Umbilical cord (tissue), 1 donor: ENCODE measurements at regions not wholly inside any gene's neighbourhood (a gene's known extent, or its start where the extent isn't known, plus 50 kb on each side); places are given as distances from the start of the nearest gene placed in this dataset.
"Not testable (repeated sequence)": the region's sequence is repeated elsewhere in the genome, so short reads cannot be mapped to it uniquely, and the experiment has no call there.

Source experiments
- DNase-seq: peaks from one replicate; pipeline ENCODE4 v3.0.0-alpha.2; 2015; ENCODE audit warnings: low spot score

DNA sequence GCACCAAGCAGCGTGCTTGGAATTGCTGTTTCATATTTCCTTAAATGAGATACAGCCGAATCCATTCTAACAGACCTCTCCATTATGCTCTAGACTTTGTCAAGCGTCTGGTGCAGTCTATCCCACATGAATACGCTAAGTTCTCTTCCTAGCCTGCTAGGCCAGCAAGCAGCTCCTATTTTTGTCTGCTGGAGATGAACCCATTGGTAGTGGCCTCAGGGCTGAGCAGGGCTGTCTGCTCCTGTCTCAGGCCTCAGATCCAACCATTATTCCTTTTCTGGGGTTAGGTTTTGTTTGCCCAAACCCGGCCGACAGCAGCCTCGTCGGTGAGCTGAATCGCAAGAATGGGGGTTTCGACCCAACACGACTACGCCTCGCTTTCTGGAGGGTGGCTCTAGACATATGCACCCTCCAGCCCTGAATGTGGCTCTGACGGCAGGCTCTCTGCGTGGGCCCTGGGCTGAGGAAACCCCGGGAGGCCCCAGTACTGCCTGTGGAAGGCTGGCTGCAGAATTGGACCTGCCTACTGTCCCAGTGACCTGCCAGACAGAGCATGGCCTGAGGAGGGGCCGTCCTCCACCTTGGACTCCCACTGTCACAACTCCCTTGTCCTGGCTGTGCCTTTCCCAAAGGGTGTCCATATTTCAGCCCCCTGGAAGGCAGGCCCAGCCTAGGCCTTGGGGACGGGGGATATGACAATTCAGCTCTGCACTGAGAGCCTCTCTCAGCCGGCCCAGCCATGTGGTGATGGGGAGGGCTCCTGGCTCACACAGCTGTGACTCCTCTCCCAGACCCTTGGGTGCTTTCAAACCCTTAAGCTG is 267.9 kb upstream of the TCERG1L start:
- no peak for DNase-seq

DNA sequence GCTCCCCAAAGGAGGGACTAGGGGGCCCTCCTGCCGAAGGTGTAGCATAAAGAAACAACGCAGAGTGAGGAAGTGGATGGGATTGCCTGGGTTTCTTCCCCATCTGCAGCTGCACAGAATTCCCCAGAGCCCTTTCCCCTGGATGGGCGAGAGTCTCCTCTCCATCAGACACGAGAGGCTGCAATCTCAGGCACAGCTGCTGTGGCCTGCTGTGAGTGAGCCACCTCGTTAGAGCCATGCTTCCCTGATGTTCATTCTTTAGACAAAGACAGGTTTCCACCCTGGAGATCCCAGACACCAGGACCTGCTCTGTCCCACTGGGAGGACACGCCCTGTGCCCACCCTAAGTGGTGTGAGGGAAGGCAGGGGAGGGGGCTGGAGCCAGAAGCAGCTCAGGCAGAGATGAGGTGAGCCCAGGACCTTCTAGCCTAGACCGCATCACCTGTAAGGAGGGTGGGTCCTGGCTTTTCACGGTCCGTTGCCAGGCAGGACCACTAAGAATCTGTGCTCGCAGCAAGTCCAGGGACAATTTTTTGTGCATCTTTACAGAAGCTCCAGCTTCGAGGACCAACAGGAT is 268.6 kb upstream of the TCERG1L start:
- DNase-seq: no peak

DNA sequence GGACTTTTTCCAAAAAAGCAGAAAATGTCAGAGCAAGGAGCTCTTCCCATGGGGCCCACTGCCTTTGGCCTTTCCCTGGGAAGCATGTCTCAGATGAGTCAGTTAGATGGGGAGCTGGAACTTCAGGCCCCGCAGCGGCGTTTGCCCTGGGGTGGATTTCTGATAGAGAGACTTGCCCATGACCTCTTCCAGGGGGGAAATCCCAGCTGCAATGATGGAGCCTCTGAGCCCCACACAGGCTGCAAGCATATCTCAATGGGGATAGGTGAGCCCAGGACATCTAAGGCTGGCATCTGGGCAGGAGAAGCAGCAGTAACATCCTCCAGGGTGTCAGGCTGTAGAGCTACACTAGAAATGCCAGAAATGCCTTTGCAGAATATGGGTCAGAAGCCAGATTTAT is 269.2 kb upstream of the TCERG1L start:
- no peak for DNase-seq

DNA sequence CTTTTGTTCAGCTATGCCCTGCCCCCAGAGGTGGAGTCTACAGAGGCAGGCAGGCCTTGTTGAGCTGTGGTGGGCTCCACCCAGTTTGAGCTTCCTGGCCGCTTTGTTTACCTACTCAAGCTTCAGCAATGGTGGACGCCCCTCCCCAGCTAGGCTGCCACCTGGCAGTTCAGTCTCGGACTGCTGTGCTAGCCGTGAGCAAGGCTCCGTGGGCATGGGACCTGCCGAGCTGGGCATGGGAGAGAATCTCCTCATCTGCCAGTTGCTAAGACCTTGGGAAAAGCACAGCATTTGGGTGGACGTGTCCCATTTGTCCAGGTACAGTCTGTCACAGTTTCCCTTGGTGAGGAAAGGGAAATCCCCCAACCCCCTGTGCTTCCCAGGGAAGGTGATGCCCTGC is 270.0 kb upstream of the TCERG1L start:
- DNase-seq: not testable (repeated sequence)

DNA sequence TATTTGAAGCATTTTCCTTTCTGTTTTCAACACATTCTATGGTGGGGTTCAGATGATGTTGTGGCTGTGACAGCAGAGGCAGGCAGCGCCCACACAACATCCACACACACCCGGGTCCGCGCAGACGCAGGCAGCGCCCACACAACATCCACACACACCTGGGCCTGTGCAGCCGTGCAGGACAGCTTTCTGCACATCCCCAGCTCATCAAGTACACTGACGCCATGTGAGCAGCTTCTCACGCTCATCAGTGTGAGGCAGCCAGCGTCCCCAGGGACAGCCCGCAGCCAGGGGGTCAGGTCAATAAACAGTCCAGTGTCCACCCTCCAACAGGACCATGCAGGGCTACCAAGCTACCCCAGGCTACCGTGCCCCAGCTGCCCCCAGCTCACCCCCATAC is 272.8 kb upstream of the TCERG1L start:
- DNase-seq: no peak

DNA sequence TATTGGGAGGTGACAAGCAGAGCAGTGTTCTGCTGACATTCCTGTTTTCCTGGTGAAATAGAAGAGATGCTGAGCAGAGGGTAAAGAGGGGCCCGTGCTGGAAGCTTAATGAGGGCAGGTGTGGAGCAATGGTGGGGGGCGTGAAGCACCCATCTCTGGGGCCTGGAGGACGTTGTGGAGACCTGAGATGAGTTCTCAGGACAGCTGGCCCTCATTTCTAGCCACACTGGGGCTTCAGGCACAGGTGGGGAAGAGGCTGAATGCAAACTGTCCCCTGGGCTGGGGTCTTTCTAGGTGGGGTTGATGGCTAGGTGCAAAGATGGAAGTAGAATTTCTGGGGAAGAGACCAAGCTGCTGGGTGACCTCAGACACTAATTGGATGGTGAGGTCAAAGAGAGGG is 274.2 kb upstream of the TCERG1L start:
- no peak for DNase-seq

DNA sequence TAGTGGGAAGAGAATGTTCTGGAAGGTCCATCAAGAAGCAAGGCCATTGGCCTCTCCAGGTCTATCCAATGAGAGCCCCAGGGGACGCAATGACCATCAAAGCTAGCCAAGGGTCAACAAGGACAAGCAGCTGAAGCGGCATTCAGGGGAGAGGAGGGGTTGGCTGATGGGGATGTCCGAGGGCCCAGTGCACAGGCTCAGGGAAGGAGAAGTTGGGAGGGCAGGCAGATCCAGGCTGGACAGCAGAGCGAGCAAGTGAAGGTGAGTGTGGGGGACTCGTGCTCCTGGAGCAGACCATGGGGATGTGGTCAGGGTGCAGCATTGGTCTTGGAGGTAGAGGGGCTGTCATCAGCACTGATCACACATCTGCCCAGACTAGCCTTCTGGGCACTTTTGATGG is 275.4 kb upstream of the TCERG1L start:
- no peak for DNase-seq

DNA sequence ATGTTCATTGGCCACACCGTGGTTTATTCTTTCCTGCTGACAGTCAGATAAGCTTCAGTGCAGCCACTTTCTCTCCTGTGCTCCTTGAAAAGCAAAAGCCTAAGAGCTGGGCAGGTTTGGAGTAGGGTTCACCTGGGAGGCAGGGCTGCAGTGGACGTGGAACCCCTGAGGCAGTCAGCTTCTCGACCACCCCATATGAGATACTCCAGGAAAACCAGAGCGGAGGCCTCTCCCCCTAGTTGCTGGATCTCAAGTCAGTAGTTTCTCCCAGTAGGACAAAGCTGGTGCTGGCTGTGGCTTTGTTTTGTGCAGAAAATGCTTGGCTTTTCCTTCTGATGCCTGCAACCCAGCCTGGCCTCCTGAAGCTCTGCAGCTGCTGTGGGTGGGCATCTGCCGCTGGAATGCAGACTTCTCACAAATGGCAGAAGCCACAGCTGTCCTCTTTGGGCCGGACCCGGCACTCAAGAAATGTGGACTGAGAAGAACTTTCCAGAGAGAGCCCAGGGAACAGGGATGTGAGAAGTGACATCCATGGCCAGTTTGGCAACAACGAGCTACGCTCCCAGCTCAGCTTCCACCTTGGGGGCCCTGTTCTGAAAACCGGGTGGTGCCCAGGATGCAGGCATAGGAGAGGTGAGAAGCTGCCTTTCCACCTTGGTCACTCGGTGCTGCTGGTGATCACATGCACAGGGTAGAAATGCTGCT is 276.6 kb upstream of the TCERG1L start:
- no peak for DNase-seq

DNA sequence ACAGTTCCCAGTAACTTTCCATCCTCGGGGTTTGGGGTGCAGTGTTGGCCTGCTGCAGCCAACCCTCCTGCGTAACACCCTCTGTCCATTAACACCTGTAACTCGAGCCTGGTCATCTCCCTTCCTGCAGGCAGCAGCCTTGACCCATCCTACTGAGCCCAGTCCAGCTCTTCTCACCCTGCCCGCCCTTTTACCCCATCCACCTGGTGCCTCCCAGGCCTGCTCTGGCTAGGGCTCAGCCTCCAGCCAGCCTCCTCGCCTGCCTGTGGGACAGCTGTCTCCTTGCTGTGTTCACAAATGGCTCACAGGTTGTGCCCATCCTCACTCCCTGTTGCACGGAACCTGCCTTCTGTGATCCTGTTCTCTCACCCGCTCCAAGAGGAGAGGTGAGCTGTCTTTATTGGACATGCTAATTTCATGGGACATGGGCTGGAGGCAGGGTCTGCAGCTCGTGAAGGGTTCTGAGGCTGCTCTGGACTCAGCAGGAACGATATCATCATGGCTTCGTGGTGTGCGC is 277.2 kb upstream of the TCERG1L start:
- no peak for DNase-seq

DNA sequence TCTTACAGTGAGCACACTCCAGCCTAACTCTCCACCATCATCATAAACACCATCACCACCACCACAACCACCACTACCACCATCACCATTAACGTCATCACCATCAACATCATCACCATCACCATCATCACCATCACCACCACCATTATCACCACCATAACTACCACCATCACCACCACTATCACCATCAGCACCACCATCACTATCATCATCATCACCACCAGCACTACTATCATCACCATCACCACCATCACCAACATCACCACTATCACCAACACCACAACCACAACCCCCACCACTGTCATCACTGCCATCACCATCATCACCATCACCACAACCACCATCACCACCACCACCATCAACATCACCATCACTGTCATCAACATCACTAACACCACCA is 279.0 kb upstream of the TCERG1L start:
- no peak for DNase-seq

DNA sequence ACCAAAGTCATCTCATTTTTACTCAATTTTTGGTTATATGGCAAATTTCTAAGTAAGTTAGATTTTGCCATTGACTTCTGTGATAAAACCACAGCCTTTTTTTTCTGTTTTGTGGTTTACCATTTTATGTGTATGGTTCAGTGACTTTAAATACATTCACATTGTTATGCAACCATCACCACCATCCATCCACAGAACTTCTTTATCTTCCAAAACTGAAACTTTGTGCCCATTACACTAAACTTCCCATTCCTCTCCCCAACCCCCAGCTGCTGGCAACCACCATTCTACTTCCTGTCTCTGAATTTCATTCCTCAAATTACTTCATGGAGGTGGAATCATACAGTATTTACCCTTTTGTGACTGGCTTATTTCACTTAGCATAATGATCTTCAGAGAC is 280.4 kb upstream of the TCERG1L start:
- no peak for DNase-seq

DNA sequence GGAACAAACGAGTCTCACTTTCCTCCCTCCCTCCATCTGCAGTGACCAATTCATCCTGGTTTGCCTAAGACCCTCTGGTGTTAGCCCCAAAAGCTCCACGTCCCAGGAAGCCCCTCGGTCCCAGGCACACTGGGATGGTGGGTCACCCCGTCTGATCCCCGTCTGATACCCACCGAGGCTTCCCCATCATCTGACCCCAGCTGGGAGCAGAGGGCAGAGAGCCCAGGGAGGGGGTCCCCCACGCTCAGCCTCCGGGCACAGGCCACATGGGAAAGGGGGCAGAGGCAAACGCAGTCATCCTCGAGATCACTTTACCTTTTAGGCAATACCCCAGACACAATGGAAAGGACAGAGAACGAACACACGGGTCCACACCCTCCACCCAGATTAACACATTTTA is 291.6 kb upstream of the PPP2R2D start:
- no peak for DNase-seq

DNA sequence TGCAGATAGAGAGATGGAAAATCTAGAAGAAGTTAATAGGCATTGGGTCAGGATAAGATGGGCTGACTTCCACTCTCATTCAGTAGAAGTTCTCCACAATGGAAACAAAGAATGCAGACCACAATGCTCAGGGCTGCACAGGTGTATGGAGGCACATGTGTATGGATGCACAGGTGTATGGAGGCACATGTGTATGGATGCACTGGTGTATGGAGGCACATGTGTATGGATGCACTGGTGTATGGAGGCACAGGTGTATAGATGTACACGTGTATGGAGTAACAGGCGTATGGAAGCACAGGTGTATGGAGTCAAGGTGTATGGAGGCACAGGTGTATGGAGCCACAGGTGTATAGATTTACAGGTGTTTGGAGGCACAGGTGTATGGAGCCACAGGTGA is 285.7 kb upstream of the PPP2R2D start:
- DNase-seq: no peak

DNA sequence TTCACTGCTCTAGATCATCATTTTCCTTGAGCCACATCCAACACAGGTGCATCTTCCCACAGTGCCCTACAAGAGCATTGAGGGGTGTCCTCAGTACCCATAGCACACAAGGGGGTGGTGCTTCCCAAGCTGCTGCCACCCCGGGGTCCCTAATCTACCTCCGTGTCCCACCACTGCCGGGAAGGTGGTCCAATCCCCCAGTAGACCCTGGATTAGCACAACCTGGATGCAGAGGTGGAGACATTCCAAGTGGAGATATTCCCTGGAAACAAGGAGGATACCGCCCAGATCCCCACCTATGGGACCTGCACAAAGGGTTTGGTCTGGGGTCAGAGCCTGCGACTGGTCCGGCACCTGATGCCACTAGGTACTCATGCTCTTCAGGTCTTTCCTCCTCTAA is 284.8 kb upstream of the PPP2R2D start:
- DNase-seq: no peak

DNA sequence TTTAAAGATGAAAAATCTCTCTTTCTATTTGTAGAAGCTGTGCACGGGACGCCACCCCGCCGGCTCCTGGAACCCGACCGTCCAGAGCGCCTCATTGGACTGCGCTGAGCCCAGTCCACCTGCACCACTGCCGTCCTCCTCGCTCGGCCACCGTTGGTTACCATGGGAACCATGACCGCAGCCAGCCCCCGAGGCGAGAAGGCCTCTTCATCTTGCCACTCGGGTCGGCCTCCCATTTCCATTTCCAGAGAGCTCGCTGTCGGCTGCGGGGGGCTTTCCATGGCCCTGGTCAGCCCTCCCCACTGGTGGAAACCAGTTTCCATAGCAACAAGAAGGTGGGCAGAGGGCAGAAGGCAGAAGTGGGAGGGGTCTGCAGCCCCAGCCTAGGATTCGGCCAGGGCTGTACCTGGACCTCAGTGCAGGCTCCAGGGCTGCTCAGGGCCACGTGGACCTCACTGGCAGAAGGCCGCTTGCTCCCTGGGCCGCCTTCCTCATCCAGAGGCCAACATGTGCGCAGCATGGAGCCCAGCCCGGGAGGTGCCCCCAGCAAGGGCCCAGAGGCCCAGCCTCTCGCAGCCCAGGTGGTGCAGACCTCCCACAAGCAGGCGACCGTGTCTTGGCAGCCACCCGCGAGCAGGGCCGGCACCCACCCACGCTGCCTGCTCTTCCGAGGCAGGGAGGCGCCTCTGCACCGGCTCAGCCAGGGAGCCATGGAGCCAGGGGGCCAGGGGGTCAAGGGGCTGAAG is 283.5 kb upstream of the PPP2R2D start:
- no peak for DNase-seq

DNA sequence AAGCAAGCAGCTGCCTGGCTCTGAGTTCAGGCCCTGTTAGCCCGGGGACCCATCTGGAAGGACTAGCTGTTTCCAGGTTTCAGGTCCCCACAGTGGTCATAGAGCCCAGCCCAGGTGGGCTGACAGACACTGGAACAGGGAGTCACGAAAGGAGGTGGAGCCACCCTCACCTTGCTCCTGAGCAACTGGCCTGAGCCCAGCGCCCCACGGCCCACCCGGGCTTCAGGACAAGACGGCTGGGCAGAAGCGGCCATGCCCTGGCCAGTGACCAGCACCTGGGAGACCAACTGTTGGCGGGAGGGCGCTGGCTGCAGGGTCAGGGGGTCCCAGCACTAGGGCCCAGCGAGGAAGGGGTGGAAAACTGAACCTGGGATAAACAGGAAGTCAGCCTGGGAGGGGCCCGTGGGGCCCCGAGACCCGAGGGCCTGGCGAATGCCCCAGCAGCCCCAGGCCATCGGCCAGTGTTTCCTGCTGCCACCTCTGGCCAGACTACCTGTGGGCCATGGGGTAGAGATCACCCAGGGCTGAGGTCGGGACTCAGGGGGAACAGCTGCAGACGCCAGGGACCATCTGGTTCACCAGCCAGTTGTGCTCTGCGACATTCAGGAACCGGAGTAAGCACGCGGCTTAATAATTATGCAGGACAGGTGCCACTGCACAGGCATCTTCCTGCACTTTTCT is 282.1 kb upstream of the PPP2R2D start:
- DNase-seq: no peak

DNA sequence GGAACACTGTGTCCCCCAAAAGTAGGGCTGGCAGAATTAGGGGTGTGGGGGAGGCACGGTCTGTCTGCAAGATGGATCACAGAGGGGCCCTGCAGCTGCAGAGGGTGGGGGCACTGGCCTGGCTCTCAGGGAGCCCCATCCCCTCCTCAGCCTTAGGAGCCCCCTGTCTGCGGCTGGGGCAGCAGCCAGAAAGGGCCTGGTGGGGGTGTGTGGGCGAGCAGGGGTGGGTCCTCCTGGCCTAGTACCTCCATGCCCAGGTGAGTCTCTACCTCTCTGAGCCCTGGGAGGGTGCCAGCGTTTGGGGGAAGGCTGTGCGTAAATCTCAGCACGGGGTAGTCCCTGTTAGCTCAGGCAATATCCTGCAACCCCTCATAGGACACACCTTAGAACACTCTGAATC is 280.5 kb upstream of the PPP2R2D start:
- DNase-seq: no peak

DNA sequence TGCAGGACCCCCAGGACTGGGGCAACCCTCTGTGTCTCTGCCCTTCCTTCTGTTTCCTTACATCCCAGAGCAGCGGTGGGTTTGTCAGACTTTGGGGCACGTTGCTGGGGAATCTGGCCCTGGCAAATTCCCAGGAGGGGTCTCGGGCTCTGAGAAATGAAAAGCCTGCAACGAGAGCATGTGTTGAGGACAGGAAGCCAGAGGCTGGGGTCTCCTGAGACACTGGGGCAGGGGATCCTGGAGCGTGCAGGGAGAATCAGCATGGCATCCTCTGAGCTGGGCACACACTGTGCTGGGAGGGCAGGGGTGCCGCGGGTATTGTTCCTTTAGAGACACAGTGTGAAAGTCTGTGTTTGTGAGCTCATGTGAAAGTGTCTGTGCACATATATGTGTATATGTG is 279.9 kb upstream of the PPP2R2D start:
- no peak for DNase-seq

DNA sequence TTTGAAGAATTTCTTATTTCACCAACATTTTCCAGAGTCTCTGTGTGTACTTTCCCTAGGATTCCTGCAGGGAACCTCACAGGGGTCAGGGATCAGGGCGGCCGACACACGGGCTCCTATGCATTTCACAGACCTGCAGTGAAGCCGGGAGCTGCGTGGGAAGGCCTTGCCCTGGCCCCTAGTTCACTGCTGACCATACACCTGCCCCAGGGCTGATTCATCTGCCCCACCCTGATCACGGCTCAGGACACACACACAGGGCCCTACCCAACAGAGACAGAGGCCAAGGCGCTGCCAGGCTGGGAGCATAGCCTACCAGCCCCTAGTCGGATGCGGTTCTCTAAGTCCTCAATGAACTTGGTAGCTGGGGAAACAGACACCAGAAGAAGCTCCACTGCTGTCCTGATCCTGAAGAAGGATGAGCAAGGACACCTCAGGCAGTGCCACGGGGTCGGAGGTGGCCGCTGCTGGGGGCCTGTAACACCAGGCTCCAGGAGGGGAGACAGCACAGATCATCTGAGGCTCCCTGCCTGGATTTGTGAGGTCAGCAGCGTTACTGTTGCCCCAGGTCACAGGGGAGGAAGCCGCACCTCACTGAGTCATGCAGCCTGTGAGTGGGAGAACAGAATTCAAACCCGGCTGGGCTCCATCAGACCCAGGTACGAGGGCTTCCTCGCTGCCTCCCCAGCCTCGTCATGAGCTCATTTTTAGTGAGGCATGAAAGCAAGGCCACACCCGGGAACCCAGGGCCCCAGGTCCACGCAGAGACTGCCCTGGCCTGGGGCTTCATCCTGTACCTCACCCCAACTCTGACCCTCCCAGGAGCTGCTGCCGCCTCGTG is 278.8 kb upstream of the PPP2R2D start:
- no peak for DNase-seq

DNA sequence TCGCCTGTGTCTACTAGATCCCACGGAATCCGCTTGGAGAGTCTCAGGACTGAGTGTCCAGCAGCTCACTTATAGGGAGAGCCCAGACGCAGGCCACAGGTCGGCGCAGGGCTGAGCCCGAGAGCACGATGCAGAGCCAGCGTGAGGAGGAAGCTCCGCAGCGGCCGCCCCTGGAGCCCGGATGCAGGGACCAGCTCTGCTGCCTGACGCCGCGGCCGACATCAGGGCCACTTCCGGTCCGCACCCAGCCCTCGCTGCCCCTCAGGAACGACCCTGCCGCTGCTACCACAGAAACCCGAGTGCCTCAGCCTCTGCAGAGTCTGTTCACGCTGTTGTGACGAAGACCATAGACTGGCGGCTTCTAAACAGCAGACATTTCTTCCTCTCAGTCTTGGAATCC is 275.8 kb upstream of the PPP2R2D start:
- no peak for DNase-seq

DNA sequence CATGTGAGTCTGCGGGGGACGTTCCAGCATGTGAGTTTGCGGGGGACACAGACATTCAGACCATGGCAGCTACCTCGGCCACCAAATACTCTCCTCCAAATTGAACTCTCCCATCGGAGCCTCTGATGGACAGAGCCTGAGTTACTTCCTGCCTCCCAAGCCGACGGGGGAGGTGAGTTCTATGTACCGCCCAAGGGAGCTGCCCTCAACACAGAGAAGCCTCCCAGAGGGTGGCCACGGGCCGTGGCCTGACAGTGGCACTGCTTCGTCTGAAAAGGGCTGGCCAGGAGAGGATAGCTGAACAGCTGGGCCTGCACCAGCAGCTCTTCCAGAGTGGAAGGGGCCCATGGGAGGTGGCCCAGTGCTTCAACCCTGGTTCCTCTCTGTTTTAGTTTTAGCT is 274.5 kb upstream of the PPP2R2D start:
- no peak for DNase-seq
